HL-60 (cell line): ENCODE measurements at regions not wholly inside any gene's neighbourhood (a gene's known extent, or its start where the extent isn't known, plus 50 kb on each side); places are given as distances from the start of the nearest gene placed in this dataset.

Experiments
- DNase-seq, 2 experiments: peaks; one replicate each; pipeline ENCODE4 v3.0.0-alpha.2; 2010 to 2020; ENCODE audit warnings: low read depth in 1 of 2, low spot score in 1 of 2
- H3K27ac ChIP-seq: fragments of 250-450 bp; sonication (Bioruptor Pico); replicated peaks from 2 replicates; pipeline ENCODE4 v1.5.1; 2020; ENCODE audit warnings: mild to moderate bottlenecking, moderate library complexity
- H3K27me3 ChIP-seq: fragments of 250-450 bp; sonication (Bioruptor Pico); 2 replicates; pipeline ENCODE4 v1.5.1; 2021; ENCODE audit warnings: mild to moderate bottlenecking, moderate library complexity; ENCODE audit not compliant: insufficient read depth, poor library complexity, severe bottlenecking
- H3K4me3 ChIP-seq: replicated peaks from 2 replicates; pipeline ENCODE4 v1.5.1; 2011; ENCODE audit warnings: mild to moderate bottlenecking, control low read depth, low read length; ENCODE audit not compliant: insufficient read depth
- GABPA ChIP-seq: IDR thresholded peaks from 2 replicates; pipeline ENCODE4 v1.6.1; 2012; ENCODE audit warnings: low read depth
- POLR2AphosphoS5 ChIP-seq: IDR thresholded peaks from 2 replicates; pipeline ENCODE4 v1.6.1; 2012; ENCODE audit warnings: low read depth
- SPI1 ChIP-seq: IDR thresholded peaks from 2 replicates; pipeline ENCODE4 v1.6.1; 2012; ENCODE audit warnings: low read depth, mild to moderate bottlenecking, borderline replicate concordance
- TF ChIP-seq, protein P1 (sequence below): IDR thresholded peaks from 2 replicates; pipeline ENCODE4 v1.6.1; 2012; ENCODE audit warnings: low read depth; ENCODE audit not compliant: insufficient replicate concordance
- TF ChIP-seq, protein P2 (sequence below): IDR thresholded peaks from one replicate; pipeline ENCODE4 v1.5.1; 2011; ENCODE audit warnings: low read length, control low read depth, inconsistent platforms; ENCODE audit not compliant: insufficient read depth

- Histone ChIP-seq H3K4me3 (no peak overlapping the region), H3K27me3 (no peaks in the 10 kb centered on the region), H3K27ac (no peak overlapping the region)
- TF ChIP-seq, protein P1, sequence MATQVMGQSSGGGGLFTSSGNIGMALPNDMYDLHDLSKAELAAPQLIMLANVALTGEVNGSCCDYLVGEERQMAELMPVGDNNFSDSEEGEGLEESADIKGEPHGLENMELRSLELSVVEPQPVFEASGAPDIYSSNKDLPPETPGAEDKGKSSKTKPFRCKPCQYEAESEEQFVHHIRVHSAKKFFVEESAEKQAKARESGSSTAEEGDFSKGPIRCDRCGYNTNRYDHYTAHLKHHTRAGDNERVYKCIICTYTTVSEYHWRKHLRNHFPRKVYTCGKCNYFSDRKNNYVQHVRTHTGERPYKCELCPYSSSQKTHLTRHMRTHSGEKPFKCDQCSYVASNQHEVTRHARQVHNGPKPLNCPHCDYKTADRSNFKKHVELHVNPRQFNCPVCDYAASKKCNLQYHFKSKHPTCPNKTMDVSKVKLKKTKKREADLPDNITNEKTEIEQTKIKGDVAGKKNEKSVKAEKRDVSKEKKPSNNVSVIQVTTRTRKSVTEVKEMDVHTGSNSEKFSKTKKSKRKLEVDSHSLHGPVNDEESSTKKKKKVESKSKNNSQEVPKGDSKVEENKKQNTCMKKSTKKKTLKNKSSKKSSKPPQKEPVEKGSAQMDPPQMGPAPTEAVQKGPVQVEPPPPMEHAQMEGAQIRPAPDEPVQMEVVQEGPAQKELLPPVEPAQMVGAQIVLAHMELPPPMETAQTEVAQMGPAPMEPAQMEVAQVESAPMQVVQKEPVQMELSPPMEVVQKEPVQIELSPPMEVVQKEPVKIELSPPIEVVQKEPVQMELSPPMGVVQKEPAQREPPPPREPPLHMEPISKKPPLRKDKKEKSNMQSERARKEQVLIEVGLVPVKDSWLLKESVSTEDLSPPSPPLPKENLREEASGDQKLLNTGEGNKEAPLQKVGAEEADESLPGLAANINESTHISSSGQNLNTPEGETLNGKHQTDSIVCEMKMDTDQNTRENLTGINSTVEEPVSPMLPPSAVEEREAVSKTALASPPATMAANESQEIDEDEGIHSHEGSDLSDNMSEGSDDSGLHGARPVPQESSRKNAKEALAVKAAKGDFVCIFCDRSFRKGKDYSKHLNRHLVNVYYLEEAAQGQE = no peak
- TF ChIP-seq GABPA = no peak
- TF ChIP-seq, protein P2, sequence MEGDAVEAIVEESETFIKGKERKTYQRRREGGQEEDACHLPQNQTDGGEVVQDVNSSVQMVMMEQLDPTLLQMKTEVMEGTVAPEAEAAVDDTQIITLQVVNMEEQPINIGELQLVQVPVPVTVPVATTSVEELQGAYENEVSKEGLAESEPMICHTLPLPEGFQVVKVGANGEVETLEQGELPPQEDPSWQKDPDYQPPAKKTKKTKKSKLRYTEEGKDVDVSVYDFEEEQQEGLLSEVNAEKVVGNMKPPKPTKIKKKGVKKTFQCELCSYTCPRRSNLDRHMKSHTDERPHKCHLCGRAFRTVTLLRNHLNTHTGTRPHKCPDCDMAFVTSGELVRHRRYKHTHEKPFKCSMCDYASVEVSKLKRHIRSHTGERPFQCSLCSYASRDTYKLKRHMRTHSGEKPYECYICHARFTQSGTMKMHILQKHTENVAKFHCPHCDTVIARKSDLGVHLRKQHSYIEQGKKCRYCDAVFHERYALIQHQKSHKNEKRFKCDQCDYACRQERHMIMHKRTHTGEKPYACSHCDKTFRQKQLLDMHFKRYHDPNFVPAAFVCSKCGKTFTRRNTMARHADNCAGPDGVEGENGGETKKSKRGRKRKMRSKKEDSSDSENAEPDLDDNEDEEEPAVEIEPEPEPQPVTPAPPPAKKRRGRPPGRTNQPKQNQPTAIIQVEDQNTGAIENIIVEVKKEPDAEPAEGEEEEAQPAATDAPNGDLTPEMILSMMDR = no peak
- no peak for TF ChIP-seq SPI1
- TF ChIP-seq POLR2AphosphoS5 = no peak
- DNase-seq = no peak
Observed at GRCh38 chr6:23752414-23752813, 373.6 kb upstream of the NRSN1 start.

- DNase-seq = no peak
- Histone ChIP-seq H3K27ac (no peak overlapping the region), H3K4me3 (no peak overlapping the region), H3K27me3 (no peaks in the 10 kb centered on the region)
- TF ChIP-seq, protein P2 = no peak
- TF ChIP-seq GABPA = no peak
Observed at GRCh38 chr6:23754197-23754596, 371.8 kb upstream of the NRSN1 start.

DNA sequence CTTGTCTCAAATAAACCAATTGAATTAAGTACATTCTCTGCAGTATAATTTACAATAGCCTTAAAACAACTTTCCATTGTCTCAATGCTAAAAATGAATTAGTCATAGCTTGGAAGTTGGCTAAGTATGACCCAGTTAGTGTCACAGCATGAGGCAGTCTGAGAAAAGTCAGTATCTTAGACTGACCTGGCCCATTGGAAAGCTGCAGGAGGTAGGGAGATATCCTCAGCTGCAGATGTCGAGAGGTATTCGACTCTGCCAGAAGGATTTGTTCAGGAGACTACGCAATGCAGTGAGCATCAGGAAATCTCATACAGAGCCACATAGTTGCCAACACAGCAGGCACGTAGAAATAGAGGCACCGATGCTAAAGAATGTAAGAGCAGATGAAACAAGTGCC lies 350.9 kb upstream of the NRSN1 start:
- TF ChIP-seq GABPA (no peak), SPI1 (no peak), POLR2AphosphoS5 (no peak)
- TF ChIP-seq, protein P2 = no peak
- TF ChIP-seq, protein P1 = no peak
- Histone ChIP-seq H3K27ac (no peak overlapping the region), H3K27me3 (no peaks in the 10 kb centered on the region), H3K4me3 (no peak overlapping the region)
- DNase-seq = no peak

- DNase-seq = no peak
- Histone ChIP-seq H3K27me3 (no peaks in the 10 kb centered on the region), H3K27ac (no peak overlapping the region), H3K4me3 (no peak overlapping the region)
- TF ChIP-seq, protein P2 = no peak
Observed at GRCh38 chr6:23783901-23784300, 342.1 kb upstream of the NRSN1 start.
